CD8-positive, alpha-beta memory T cell (primary cell): ENCODE measurements at regions not wholly inside any gene's neighbourhood (a gene's known extent, or its start where the extent isn't known, plus 50 kb on each side); places are given as distances from the start of the nearest gene placed in this dataset.

ENCODE experiments used
- CTCF ChIA-PET: fragments of 350-600 bp; sonication (Branson Sonifier 250); formaldehyde crosslinking; loops from one replicate; lab custom pipeline; 2021; ENCODE audit warnings: antibody characterized with exemption; lab: Charles Lee
- POLR2A ChIA-PET: fragments of 350-600 bp; sonication (Branson Sonifier 250); formaldehyde crosslinking; loops from one replicate; lab custom pipeline; 2021; ENCODE audit warnings: antibody characterized with exemption; lab: Charles Lee
- DNase-seq, 5 donors: peaks; one replicate each; pipeline versions ENCODE4 v3.0.0 to v3.0.0-alpha.2; 2020 to 2022; ENCODE audit warnings: mixed read lengths in 1 of 5
- H3K27ac ChIP-seq: one replicate; pipeline ENCODE4 v1.7.0; 2013; ENCODE audit warnings: low read depth, mild to moderate bottlenecking, low read length, moderate library complexity
- H3K27me3 ChIP-seq: 2 replicates; pipeline ENCODE4 v1.7.0; 2013; ENCODE audit warnings: low read length, mild to moderate bottlenecking; ENCODE audit not compliant: insufficient read depth, poor library complexity, severe bottlenecking
- H3K36me3 ChIP-seq: 2 replicates; pipeline ENCODE4 v1.7.0; 2013; ENCODE audit warnings: mild to moderate bottlenecking, low read length, moderate library complexity; ENCODE audit not compliant: insufficient read depth
- H3K4me1 ChIP-seq: 2 replicates; pipeline ENCODE4 v1.7.0; 2013; ENCODE audit warnings: mild to moderate bottlenecking, low read length, moderate library complexity; ENCODE audit not compliant: insufficient read depth
- H3K4me3 ChIP-seq: 2 replicates; pipeline ENCODE4 v1.7.0; 2013; ENCODE audit warnings: mild to moderate bottlenecking, low read length
- H3K9me3 ChIP-seq: 2 replicates; pipeline ENCODE4 v1.7.0; 2013; ENCODE audit warnings: mild to moderate bottlenecking, low read length
- H3K27ac Mint-ChIP-seq, 8 donors: one replicate each; pipeline ENCODE4 v1.8.0; 2020 to 2021; ENCODE audit warnings: mixed read lengths in 8 of 8, mild to moderate bottlenecking in 6 of 8, inconsistent platforms in 3 of 8, moderate library complexity in 3 of 8
- H3K27me3 Mint-ChIP-seq, 2 donors: one replicate each; pipeline ENCODE4 v1.8.0; 2020 to 2021; ENCODE audit warnings: mixed read lengths in 2 of 2, mild to moderate bottlenecking in 1 of 2, moderate library complexity in 1 of 2
- H3K36me3 Mint-ChIP-seq, 3 donors: one replicate each; pipeline ENCODE4 v1.8.0; 2020 to 2021; ENCODE audit warnings: mixed read lengths in 3 of 3, inconsistent platforms in 1 of 3, mild to moderate bottlenecking in 1 of 3
- H3K4me1 Mint-ChIP-seq, 3 donors: one replicate each; pipeline ENCODE4 v1.8.0; 2020 to 2021; ENCODE audit warnings: mixed read lengths in 3 of 3, inconsistent platforms in 1 of 3, mild to moderate bottlenecking in 1 of 3
- H3K4me3 Mint-ChIP-seq, 7 donors: one replicate each; pipeline ENCODE4 v1.8.0; 2020 to 2021; ENCODE audit warnings: mixed read lengths in 7 of 7, mild to moderate bottlenecking in 6 of 7, moderate library complexity in 4 of 7, inconsistent platforms in 2 of 7
- H3K9me3 Mint-ChIP-seq, 5 donors: one replicate each; pipeline ENCODE4 v1.8.0; 2020 to 2022; ENCODE audit warnings: mixed read lengths in 5 of 5, mild to moderate bottlenecking in 3 of 5, moderate library complexity in 2 of 5, inconsistent platforms in 1 of 5

GRCh38 chr10:33041783-33042437 lies 83.9 kb upstream of the ITGB1 start:
- Histone ChIP-seq H3K27me3 (no peaks in the 10 kb centered on the region), H3K36me3 (no peaks in the 10 kb centered on the region), H3K4me1 (no peaks in the 10 kb centered on the region), H3K27ac (no peak overlapping the region), H3K4me3 (no peak overlapping the region), H3K9me3 (no peaks in the 10 kb centered on the region)
- Mint-ChIP-seq H3K4me3 (peak overlapping the region in 1 of 7 donors; percentile 56), H3K27me3 (no peaks in the 10 kb centered on the region), H3K27ac (peak overlapping the region in 1 of 8 donors; percentile 4), H3K9me3 (no peaks in the 10 kb centered on the region), H3K36me3 (no peaks in the 10 kb centered on the region), H3K4me1 (peaks cover 0 to 8% (median 7%) of the 10 kb centered on the region in 3 donors)
- no peak for DNase-seq
- POLR2A ChIA-PET, result interaction anchor here (1.0 kb wide), 1 partner anchor 84 kb away, joined by 5 read pairs; no protein-coding TSS in a partner anchor
- CTCF ChIA-PET, result interaction anchor here (1.2 kb wide), 1 partner anchor 20 kb away, joined by 3 read pairs; no protein-coding TSS in a partner anchor

DNA sequence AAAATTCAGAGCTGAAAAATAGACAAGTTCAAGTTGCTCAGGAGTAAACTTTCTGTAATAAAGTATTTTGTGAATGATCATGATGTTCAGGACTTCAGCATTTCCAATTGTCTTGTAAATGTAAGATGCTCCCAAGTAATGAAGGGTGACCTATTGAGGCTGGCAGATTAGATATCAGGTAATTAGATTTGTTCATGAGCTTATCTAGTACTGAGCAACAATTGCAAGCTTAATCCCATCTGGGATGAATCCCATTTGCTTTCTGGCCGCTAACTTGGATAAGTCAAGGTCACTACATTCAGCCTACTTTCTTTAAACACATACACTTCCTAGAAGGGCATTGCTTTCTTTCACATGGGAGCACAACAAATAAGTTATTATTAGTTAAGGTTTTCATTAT lies 82.4 kb upstream of the ITGB1 start:
- ChIA-PET CTCF (no interaction called here), POLR2A (no interaction called here)
- DNase-seq, result no peak
- no peaks in the 10 kb centered on the region for H3K4me1 ChIP-seq
- Mint-ChIP-seq H3K4me1 (peaks cover 0 to 6% (median 5%) of the 10 kb centered on the region in 3 donors), H3K27ac (peak overlapping the region in 1 of 8 donors; percentile 4), H3K4me3 (no peak overlapping the region), H3K9me3 (no peaks in the 10 kb centered on the region), H3K27me3 (peaks cover 1 to 2% of the 10 kb centered on the region in 2 donors), H3K36me3 (no peaks in the 10 kb centered on the region)
- H3K27me3 ChIP-seq, result no peaks in the 10 kb centered on the region
- no peaks in the 10 kb centered on the region for H3K9me3 ChIP-seq
- no peak overlapping the region for H3K4me3 ChIP-seq
- H3K27ac ChIP-seq, result no peak overlapping the region
- no peaks in the 10 kb centered on the region for H3K36me3 ChIP-seq

DNA sequence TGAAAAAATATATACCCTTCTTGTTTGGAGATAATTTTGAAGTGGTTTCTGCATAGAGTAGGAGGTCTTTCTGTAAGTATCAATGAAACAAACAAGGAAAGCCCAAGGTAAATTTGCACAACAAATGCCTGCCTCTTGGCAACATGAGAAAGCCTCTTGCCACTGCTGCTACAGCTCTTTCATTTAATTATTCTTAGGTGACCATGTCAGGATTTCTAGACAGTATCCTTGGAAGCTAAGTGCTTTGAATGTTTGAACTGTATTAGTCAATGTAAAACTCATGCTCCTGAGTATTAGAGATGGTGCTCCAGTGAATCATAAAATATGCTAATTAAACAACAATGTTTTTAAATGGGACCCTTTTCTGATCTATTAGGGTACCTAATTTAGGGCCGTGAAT lies 81.2 kb upstream of the ITGB1 start:
- no peaks in the 10 kb centered on the region for H3K36me3 Mint-ChIP-seq
- Histone ChIP-seq H3K27ac (no peak overlapping the region), H3K36me3 (no peaks in the 10 kb centered on the region), H3K4me3 (no peak overlapping the region), H3K9me3 (no peaks in the 10 kb centered on the region), H3K27me3 (no peaks in the 10 kb centered on the region), H3K4me1 (no peaks in the 10 kb centered on the region)
- ChIA-PET CTCF (interaction anchor here (1.7 kb wide), 1 partner anchor 28 kb away, joined by 5 read pairs; no protein-coding TSS in a partner anchor), POLR2A (no interaction called here)
- H3K27ac Mint-ChIP-seq, result no peak overlapping the region
- H3K4me3 Mint-ChIP-seq, result no peak overlapping the region
- peaks cover 1 to 2% of the 10 kb centered on the region in 2 donors for H3K27me3 Mint-ChIP-seq
- peaks cover 0 to 6% (median 3%) of the 10 kb centered on the region in 3 donors for H3K4me1 Mint-ChIP-seq
- H3K9me3 Mint-ChIP-seq, result no peaks in the 10 kb centered on the region
- no peak for DNase-seq

DNA sequence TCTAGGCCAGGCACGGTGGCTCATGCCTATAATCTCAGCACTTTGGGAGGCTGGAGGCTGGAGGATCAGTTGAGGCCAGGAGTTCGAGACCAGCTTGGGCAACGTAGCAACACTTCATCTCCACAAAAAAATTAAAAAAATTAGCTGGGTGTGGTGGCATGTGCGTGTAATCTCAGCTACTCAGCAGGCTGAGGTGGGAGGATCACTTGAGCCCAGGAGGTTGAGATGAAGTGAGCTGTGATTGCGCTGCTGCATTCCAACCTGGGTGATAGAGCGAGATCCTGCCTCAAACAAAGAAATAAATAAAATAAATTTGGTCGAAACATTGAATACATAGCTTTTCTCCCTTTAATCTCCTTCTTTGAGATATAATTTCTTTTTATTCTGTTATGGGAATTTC lies 80.6 kb upstream of the ITGB1 start:
- CTCF ChIA-PET, result interaction anchor here (1.7 kb wide), 1 partner anchor 29 kb away, joined by 5 read pairs; no protein-coding TSS in a partner anchor
- H3K36me3 ChIP-seq, result no peaks in the 10 kb centered on the region
- H3K4me3 Mint-ChIP-seq, result no peak overlapping the region
- H3K36me3 Mint-ChIP-seq, result no peaks in the 10 kb centered on the region
- H3K4me1 ChIP-seq, result no peaks in the 10 kb centered on the region
- H3K9me3 Mint-ChIP-seq, result no peaks in the 10 kb centered on the region
- H3K27me3 Mint-ChIP-seq, result peaks cover 1 to 2% of the 10 kb centered on the region in 2 donors
- H3K4me1 Mint-ChIP-seq, result peaks cover 0 to 6% (median 3%) of the 10 kb centered on the region in 3 donors
- no peaks in the 10 kb centered on the region for H3K27me3 ChIP-seq
- POLR2A ChIA-PET, result no interaction called here
- no peak overlapping the region for H3K27ac Mint-ChIP-seq
- DNase-seq, result no peak
- H3K4me3 ChIP-seq, result no peak overlapping the region
- no peaks in the 10 kb centered on the region for H3K9me3 ChIP-seq
- H3K27ac ChIP-seq, result no peak overlapping the region

DNA sequence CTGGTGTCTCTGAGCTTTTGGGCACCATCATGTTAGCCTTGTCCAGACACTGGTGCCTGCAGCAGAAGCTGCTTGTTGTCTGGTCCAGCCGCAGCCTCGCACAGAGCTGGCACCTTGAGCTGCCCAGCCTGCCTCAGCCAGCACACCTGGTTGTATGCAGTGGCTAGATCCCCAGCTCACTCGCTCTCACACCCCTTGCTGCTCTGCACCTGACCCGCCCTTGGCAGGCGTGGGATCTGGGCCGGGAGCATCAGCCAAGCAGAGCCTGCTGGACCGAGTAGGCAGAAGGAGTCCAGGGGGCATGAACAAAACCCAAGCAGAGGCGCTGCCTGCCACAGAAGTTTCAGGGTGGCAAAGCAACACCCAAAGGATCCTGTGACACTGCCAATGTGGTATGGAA lies 79.7 kb upstream of the ITGB1 start:
- Mint-ChIP-seq H3K27ac (no peak overlapping the region), H3K36me3 (no peaks in the 10 kb centered on the region), H3K9me3 (no peaks in the 10 kb centered on the region), H3K4me3 (no peak overlapping the region), H3K27me3 (peaks cover 1 to 2% of the 10 kb centered on the region in 2 donors), H3K4me1 (peaks cover under 1 to 6% (median 2%) of the 10 kb centered on the region in 3 donors)
- Histone ChIP-seq H3K27me3 (no peaks in the 10 kb centered on the region), H3K4me1 (no peaks in the 10 kb centered on the region), H3K4me3 (no peak overlapping the region), H3K27ac (no peak overlapping the region), H3K36me3 (no peaks in the 10 kb centered on the region), H3K9me3 (no peaks in the 10 kb centered on the region)
- no peak for DNase-seq
- ChIA-PET POLR2A (no interaction called here), CTCF (no interaction called here)

- Histone ChIP-seq H3K27ac (no peak overlapping the region), H3K9me3 (no peaks in the 10 kb centered on the region), H3K36me3 (no peaks in the 10 kb centered on the region), H3K4me3 (no peak overlapping the region), H3K4me1 (no peaks in the 10 kb centered on the region), H3K27me3 (no peaks in the 10 kb centered on the region)
- H3K36me3 Mint-ChIP-seq, result no peaks in the 10 kb centered on the region
- CTCF ChIA-PET, result interaction anchor here (0.7 to 2.6 kb wide), 2 partner anchors 28 to 68 kb away, joined by 4 to 7 read pairs; no protein-coding TSS in a partner anchor
- no peaks in the 10 kb centered on the region for H3K9me3 Mint-ChIP-seq
- H3K4me3 Mint-ChIP-seq, result no peak overlapping the region
- H3K27me3 Mint-ChIP-seq, result peaks cover 1 to 2% of the 10 kb centered on the region in 2 donors
- DNase-seq, result no peak
- POLR2A ChIA-PET, result no interaction called here
- H3K27ac Mint-ChIP-seq, result no peak overlapping the region
- H3K4me1 Mint-ChIP-seq, result peaks cover 2 to 12% (median 5%) of the 10 kb centered on the region in 3 donors
Observed at GRCh38 chr10:33036670-33037069, 78.6 kb upstream of the ITGB1 start.

DNA sequence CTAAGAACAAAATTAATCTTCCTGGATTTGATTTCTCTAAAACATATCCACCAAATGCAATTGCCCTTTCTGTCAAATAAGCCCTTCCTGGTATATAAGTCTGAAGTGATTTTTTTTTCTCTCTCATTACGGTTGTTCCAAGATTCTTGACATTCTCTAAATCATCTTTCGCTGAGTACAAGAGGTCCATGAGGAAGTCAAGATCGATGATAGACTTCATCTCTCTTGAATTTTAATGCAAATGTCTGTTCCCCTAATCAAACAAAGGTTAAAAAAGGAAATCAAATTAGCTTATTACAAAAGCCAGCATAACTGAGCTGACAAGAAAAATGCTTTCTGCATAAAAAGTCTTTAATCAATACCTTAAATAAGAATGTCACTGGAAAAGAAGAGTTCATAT lies 77.4 kb upstream of the ITGB1 start:
- ChIA-PET CTCF (interaction anchor here (2.6 kb wide), 1 partner anchor 26 kb away, joined by 7 read pairs; no protein-coding TSS in a partner anchor), POLR2A (no interaction called here)
- Histone ChIP-seq H3K4me3 (no peak overlapping the region), H3K9me3 (no peaks in the 10 kb centered on the region), H3K4me1 (no peaks in the 10 kb centered on the region), H3K27me3 (no peaks in the 10 kb centered on the region), H3K27ac (no peak overlapping the region), H3K36me3 (no peaks in the 10 kb centered on the region)
- peaks cover 1 to 2% of the 10 kb centered on the region in 2 donors for H3K27me3 Mint-ChIP-seq
- no peaks in the 10 kb centered on the region for H3K36me3 Mint-ChIP-seq
- H3K4me1 Mint-ChIP-seq, result peaks cover 5 to 19% (median 10%) of the 10 kb centered on the region in 3 donors
- H3K4me3 Mint-ChIP-seq, result no peak overlapping the region
- H3K27ac Mint-ChIP-seq, result no peak overlapping the region
- DNase-seq, result no peak
- no peaks in the 10 kb centered on the region for H3K9me3 Mint-ChIP-seq

DNA sequence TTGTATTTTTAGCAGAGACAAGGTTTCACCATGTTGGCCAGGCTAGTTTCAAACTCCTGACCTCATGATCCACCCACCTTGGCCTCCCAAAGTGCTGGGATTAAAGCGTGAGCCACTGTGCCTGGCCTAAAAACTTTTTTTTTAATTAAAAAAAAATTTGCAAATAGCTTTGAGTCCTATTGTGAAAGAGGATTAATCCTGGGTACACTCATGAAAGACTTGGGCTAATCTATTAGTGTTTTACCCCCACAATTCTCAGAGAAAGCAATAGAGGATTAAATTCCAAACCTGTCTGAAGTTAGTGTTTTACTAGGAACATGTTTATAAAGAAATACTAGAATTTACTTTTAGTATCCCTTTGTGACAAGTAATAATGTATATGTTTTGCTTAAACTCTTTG lies 76.9 kb upstream of the ITGB1 start:
- Histone ChIP-seq H3K27ac (no peak overlapping the region), H3K4me3 (no peak overlapping the region), H3K27me3 (no peaks in the 10 kb centered on the region), H3K4me1 (no peaks in the 10 kb centered on the region), H3K36me3 (no peaks in the 10 kb centered on the region), H3K9me3 (no peaks in the 10 kb centered on the region)
- DNase-seq, result no peak
- no peak overlapping the region for H3K27ac Mint-ChIP-seq
- no peaks in the 10 kb centered on the region for H3K9me3 Mint-ChIP-seq
- CTCF ChIA-PET, result interaction anchor here (2.6 kb wide), 1 partner anchor 26 kb away, joined by 7 read pairs; no protein-coding TSS in a partner anchor
- H3K4me3 Mint-ChIP-seq, result no peak overlapping the region
- peaks cover 5 to 23% (median 10%) of the 10 kb centered on the region in 3 donors for H3K4me1 Mint-ChIP-seq
- no peaks in the 10 kb centered on the region for H3K36me3 Mint-ChIP-seq
- peaks cover 1 to 2% of the 10 kb centered on the region in 2 donors for H3K27me3 Mint-ChIP-seq
- POLR2A ChIA-PET, result no interaction called here
